ENCODE measurements at regions not wholly inside any gene's neighbourhood (a gene's known extent, or its start where the extent isn't known, plus 50 kb on each side); places are given as distances from the start of the nearest gene placed in this dataset.

DNA sequence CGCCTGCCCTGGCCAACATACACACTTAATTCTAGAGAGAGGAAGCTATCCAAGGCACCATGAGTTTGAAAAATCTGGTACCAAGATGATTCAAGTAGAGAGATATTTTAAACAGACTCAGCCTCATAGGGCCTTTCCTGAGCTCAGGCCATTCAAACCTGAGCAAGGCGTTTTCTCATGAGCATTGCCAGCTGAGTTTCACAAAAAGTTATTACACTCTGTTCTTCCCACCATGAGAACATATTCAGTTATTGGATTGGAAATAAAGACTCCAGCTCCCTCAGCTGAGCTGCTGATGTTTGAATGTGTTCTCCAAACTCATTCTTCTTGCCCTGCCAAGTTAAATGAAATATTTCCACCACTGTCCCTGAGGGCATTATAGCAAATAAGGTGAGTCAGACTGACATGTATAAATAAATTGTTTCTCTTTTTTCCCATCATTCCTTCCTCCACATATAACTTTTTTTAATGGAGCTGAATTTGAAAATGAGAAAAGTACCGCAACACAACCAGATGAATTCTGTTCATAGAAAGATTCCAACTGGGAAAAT, 429.6 kb downstream of the RAB28 start:
- Histone ChIP-seq H3K27ac (ENCODE audit: low read length) (no peak overlapping the region), H3K4me2 (ENCODE audit: low read length) (no peak overlapping the region), H3F3A (ENCODE audit: insufficient read depth, low read length, poor library complexity, severe bottlenecking) (no peaks in the 10 kb centered on the region), H3K79me2 (replicated peaks; ENCODE audit: insufficient read depth, low read length) (no peaks in the 10 kb centered on the region), H3K9ac (ENCODE audit: low read length) (no peak overlapping the region), H3K9me3 (ENCODE audit: low read length) (no peaks in the 10 kb centered on the region), H3K36me3 (ENCODE audit: insufficient read depth, low read length) (no peaks in the 10 kb centered on the region), H4K20me1 (ENCODE audit: insufficient read depth) (no peaks in the 10 kb centered on the region), H3K4me3 (ENCODE audit: low read length) (no peak overlapping the region), H2AFZ (ENCODE audit: low read depth, low read length) (no peak overlapping the region), H3K27me3 (ENCODE audit: insufficient read depth, low read depth, low read length) (no peaks in the 10 kb centered on the region), H3K9me2 (ENCODE audit: insufficient read depth, low read length) (no peaks in the 10 kb centered on the region)
- TF ChIP-seq, protein P1, sequence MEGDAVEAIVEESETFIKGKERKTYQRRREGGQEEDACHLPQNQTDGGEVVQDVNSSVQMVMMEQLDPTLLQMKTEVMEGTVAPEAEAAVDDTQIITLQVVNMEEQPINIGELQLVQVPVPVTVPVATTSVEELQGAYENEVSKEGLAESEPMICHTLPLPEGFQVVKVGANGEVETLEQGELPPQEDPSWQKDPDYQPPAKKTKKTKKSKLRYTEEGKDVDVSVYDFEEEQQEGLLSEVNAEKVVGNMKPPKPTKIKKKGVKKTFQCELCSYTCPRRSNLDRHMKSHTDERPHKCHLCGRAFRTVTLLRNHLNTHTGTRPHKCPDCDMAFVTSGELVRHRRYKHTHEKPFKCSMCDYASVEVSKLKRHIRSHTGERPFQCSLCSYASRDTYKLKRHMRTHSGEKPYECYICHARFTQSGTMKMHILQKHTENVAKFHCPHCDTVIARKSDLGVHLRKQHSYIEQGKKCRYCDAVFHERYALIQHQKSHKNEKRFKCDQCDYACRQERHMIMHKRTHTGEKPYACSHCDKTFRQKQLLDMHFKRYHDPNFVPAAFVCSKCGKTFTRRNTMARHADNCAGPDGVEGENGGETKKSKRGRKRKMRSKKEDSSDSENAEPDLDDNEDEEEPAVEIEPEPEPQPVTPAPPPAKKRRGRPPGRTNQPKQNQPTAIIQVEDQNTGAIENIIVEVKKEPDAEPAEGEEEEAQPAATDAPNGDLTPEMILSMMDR (IDR thresholded peaks at IDR 0.05; ENCODE audit: poor library complexity, severe bottlenecking) = no peak
- no peak for TF ChIP-seq POLR2AphosphoS5 (IDR thresholded peaks at IDR 0.05)
- TF ChIP-seq EP300 (conservative IDR thresholded peaks at IDR 0.05; ENCODE audit: poor library complexity, severe bottlenecking) = no peak
- TF ChIP-seq EZH2 (IDR thresholded peaks at IDR 0.05; ENCODE audit: borderline replicate concordance, insufficient read depth, low read length, poor library complexity, severe bottlenecking) = no peak
- no peak for TF ChIP-seq TAF1 (IDR thresholded peaks at IDR 0.05; ENCODE audit: low read depth)
- no peak for TF ChIP-seq SMC3 (conservative IDR thresholded peaks at IDR 0.05; ENCODE audit: poor library complexity)
- TF ChIP-seq, protein P2, sequence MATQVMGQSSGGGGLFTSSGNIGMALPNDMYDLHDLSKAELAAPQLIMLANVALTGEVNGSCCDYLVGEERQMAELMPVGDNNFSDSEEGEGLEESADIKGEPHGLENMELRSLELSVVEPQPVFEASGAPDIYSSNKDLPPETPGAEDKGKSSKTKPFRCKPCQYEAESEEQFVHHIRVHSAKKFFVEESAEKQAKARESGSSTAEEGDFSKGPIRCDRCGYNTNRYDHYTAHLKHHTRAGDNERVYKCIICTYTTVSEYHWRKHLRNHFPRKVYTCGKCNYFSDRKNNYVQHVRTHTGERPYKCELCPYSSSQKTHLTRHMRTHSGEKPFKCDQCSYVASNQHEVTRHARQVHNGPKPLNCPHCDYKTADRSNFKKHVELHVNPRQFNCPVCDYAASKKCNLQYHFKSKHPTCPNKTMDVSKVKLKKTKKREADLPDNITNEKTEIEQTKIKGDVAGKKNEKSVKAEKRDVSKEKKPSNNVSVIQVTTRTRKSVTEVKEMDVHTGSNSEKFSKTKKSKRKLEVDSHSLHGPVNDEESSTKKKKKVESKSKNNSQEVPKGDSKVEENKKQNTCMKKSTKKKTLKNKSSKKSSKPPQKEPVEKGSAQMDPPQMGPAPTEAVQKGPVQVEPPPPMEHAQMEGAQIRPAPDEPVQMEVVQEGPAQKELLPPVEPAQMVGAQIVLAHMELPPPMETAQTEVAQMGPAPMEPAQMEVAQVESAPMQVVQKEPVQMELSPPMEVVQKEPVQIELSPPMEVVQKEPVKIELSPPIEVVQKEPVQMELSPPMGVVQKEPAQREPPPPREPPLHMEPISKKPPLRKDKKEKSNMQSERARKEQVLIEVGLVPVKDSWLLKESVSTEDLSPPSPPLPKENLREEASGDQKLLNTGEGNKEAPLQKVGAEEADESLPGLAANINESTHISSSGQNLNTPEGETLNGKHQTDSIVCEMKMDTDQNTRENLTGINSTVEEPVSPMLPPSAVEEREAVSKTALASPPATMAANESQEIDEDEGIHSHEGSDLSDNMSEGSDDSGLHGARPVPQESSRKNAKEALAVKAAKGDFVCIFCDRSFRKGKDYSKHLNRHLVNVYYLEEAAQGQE (IDR thresholded peaks at IDR 0.05; ENCODE audit: borderline replicate concordance) = no peak
- no peak for TF ChIP-seq RAD21 (conservative IDR thresholded peaks at IDR 0.05)
- no peak for TF ChIP-seq MXI1 (conservative IDR thresholded peaks at IDR 0.05; ENCODE audit: poor library complexity, severe bottlenecking)

DNA sequence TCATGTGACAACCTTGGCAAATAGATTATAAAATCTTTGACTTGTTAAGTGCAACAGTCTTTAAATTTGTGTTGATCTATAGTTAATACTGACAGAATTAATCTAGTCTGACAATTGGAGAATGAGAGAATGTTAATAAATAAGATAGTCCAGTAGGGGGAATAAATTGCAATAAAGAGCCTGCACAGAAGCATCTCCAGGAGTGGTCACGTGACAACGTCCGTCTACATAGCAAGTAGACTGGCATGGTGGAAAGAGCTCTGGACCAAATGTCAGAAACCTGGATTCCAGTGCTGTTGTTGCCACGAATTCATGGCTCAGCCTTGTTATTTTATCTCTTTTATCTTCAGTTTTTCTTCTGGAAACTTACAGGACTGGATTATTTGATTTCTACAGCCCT, 436.5 kb downstream of the RAB28 start:
- H2AFZ ChIP-seq (ENCODE audit: low read depth, low read length) = no peak overlapping the region
- H3K4me2 ChIP-seq (ENCODE audit: low read length) = no peak overlapping the region
- no peaks in the 10 kb centered on the region for H4K20me1 ChIP-seq (ENCODE audit: insufficient read depth)
- no peaks in the 10 kb centered on the region for H3F3A ChIP-seq (ENCODE audit: insufficient read depth, low read length, poor library complexity, severe bottlenecking)
- H3K79me2 ChIP-seq (replicated peaks; ENCODE audit: insufficient read depth, low read length) = no peaks in the 10 kb centered on the region
- H3K27me3 ChIP-seq (ENCODE audit: insufficient read depth, low read depth, low read length) = no peaks in the 10 kb centered on the region
- no peak overlapping the region for H3K27ac ChIP-seq (ENCODE audit: low read length)
- no peaks in the 10 kb centered on the region for H3K9me2 ChIP-seq (ENCODE audit: insufficient read depth, low read length)
- no peak overlapping the region for H3K4me3 ChIP-seq (ENCODE audit: low read length)
- TF ChIP-seq EZH2 (IDR thresholded peaks at IDR 0.05; ENCODE audit: borderline replicate concordance, insufficient read depth, low read length, poor library complexity, severe bottlenecking) = no peak
- TF ChIP-seq SMC3 (conservative IDR thresholded peaks at IDR 0.05; ENCODE audit: poor library complexity) = no peak
- no peak for TF ChIP-seq EP300 (conservative IDR thresholded peaks at IDR 0.05; ENCODE audit: poor library complexity, severe bottlenecking)
- TF ChIP-seq POLR2AphosphoS5 (IDR thresholded peaks at IDR 0.05) = no peak
- TF ChIP-seq RAD21 (conservative IDR thresholded peaks at IDR 0.05) = no peak
- TF ChIP-seq, protein P1 (IDR thresholded peaks at IDR 0.05; ENCODE audit: poor library complexity, severe bottlenecking) = no peak
- TF ChIP-seq TAF1 (IDR thresholded peaks at IDR 0.05; ENCODE audit: low read depth) = no peak
- TF ChIP-seq, protein P2 (IDR thresholded peaks at IDR 0.05; ENCODE audit: borderline replicate concordance) = no peak
- TF ChIP-seq MXI1 (conservative IDR thresholded peaks at IDR 0.05; ENCODE audit: poor library complexity, severe bottlenecking) = no peak
- no peaks in the 10 kb centered on the region for H3K36me3 ChIP-seq (ENCODE audit: insufficient read depth, low read length)
- H3K9ac ChIP-seq (ENCODE audit: low read length) = no peak overlapping the region
- H3K9me3 ChIP-seq (ENCODE audit: low read length) = no peaks in the 10 kb centered on the region
